ENCODE measurements at regions not wholly inside any gene's neighbourhood (a gene's known extent, or its start where the extent isn't known, plus 50 kb on each side); places are given as distances from the start of the nearest gene placed in this dataset.
"Not testable (repeated sequence)": the region's sequence is repeated elsewhere in the genome, so short reads cannot be mapped to it uniquely, and the experiment has no call there.

DNA sequence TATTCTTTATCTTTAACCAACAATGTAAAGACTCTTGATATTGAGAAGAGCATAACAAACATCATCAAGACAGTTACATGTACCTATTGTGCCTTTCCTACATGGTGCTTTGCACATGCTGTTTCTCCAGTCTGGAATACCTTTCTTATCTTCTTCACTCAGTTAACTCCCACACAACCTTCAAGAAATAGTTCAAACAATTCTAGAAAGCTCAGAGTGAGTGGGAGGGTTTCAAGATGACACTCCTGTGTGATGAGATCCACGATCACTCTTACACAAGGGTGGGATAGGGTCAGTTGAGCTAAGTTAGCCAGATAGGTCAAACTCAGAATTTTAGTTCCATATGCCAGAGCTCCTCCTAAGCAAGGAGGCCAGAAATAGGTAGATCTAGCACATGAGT, 915.5 kb downstream of the NR2F1-AS1 start:
- DNase-seq (no peak), ATAC-seq (no peak)
- no peaks in the 10 kb centered on the region for H3K36me3 ChIP-seq
- WGBS, 4 donors = 41 to 65% (median 57%) methylated on average over 1 of the region's 1 CpG
- no peaks in the 10 kb centered on the region for H3K4me1 ChIP-seq
- no peaks in the 10 kb centered on the region for H3K9me3 ChIP-seq
- H3K4me3 ChIP-seq = no peak overlapping the region
- no peak overlapping the region for H3K27ac ChIP-seq
- H3K27me3 ChIP-seq = no peaks in the 10 kb centered on the region
- intact Hi-C loops (cut with DNase I) = no loop called here
- TF ChIP-seq CTCF (IDR thresholded peaks at IDR 0.05) (no peak), POLR2A (IDR thresholded peaks at IDR 0.05) (no peak)

DNA sequence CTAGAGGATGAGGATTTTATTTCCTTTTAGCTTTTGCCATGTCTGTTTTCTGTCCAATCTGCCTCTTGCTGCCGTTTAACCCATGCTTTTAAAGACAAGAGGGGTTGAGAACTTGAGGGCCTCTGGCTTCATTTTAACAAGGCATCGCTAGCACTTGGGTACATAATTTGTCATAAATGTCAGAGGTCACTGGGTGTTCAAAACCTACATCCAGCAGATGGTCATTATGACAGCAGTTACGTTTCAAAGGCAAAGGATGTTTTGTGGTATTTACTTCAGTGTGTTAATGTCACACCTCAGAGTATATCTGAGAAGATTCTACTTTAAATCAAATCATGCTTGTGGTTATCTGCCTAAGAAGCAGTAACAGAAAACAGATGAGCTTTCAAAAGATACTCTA, 918.3 kb downstream of the NR2F1-AS1 start:
- intact Hi-C loops (cut with DNase I) = no loop called here
- DNase-seq (no peak), ATAC-seq (no peak)
- 56 to 63% (median 58%) methylated on average over 3 of the region's 3 CpGs for WGBS, 4 donors
- Histone ChIP-seq H3K4me3 (no peak overlapping the region), H3K36me3 (no peaks in the 10 kb centered on the region), H3K9me3 (no peaks in the 10 kb centered on the region), H3K27ac (no peak overlapping the region), H3K4me1 (no peaks in the 10 kb centered on the region), H3K27me3 (no peaks in the 10 kb centered on the region)
- TF ChIP-seq CTCF (IDR thresholded peaks at IDR 0.05) = no peak
- TF ChIP-seq POLR2A (IDR thresholded peaks at IDR 0.05) = no peak

GRCh38 chr5:92659246-92659645, 921.8 kb downstream of the NR2F1-AS1 start:
- Histone ChIP-seq H3K27me3 (no peaks in the 10 kb centered on the region), H3K36me3 (no peaks in the 10 kb centered on the region), H3K4me3 (no peak overlapping the region), H3K27ac (no peak overlapping the region), H3K9me3 (no peaks in the 10 kb centered on the region), H3K4me1 (no peaks in the 10 kb centered on the region)
- DNase-seq = no peak
- ATAC-seq = no peak
- TF ChIP-seq POLR2A (IDR thresholded peaks at IDR 0.05) (no peak), CTCF (IDR thresholded peaks at IDR 0.05) (no peak)
- intact Hi-C loops (cut with DNase I) = no loop called here

DNA sequence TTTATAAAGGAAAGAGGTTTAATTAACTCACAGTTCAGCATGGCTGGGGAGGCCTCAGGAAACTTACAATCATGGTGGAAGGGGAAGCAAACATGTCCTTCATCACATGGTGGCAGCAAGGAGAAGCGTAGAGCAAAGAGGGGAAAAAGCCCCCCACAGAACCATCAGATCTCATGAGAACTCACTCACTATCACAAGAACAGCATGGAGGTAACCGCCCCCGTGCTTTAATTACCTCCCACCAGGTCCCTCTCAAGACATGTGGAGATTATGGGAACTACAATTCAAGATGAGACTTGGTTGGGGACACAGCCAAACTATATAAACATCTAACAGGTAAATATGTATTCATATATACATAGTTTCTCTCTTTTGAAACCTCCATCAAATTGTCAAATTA, 926.4 kb downstream of the NR2F1-AS1 start:
- DNase-seq; intact Hi-C loops (cut with DNase I); H3K27ac ChIP-seq; H3K27me3 ChIP-seq; H3K36me3 ChIP-seq; H3K9me3 ChIP-seq; H3K4me3 ChIP-seq; ATAC-seq; H3K4me1 ChIP-seq: not testable (repeated sequence)
- 76 to 93% (median 88%) methylated on average over 3 of the region's 3 CpGs for WGBS, 4 donors

GRCh38 chr5:92653730-92654461, 927.1 kb downstream of the NR2F1-AS1 start:
- no peaks in the 10 kb centered on the region for H3K4me1 ChIP-seq
- no peak overlapping the region for H3K27ac ChIP-seq
- no peaks in the 10 kb centered on the region for H3K9me3 ChIP-seq
- 67 to 80% (median 68%) methylated on average over 2 of the region's 2 CpGs for WGBS, 4 donors
- TF ChIP-seq CTCF (IDR thresholded peaks at IDR 0.05) (no peak), POLR2A (IDR thresholded peaks at IDR 0.05) (no peak)
- H3K4me3 ChIP-seq = no peak overlapping the region
- ATAC-seq = no peak
- intact Hi-C loops (cut with DNase I) = no loop called here
- no peak for DNase-seq
- no peaks in the 10 kb centered on the region for H3K27me3 ChIP-seq
- no peaks in the 10 kb centered on the region for H3K36me3 ChIP-seq

Measured in heart left ventricle (tissue), 16 donors.